ENCODE measurements at regions not wholly inside any gene's neighbourhood (a gene's known extent, or its start where the extent isn't known, plus 50 kb on each side); places are given as distances from the start of the nearest gene placed in this dataset.

DNA sequence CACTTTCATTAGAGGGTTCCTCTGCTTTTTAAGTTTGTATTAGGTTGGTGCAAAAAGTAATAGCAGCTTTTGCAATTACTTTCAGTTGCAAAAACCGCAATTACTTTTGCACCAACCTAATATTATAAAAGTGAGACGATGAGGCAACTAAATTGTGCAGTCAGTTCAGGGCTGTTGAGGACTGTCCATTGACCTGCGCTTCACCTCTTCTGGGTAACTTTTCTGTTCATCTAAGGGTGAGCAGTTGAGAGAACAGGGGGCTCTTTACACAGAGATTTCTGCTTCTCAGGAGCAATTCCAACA, 191.3 kb downstream of the AACS start:
- H3K4me2 ChIP-seq (ENCODE audit: control insufficient read depth, insufficient read depth): no peak overlapping the region
- DNase-seq (ENCODE audit: low read depth, low spot score): no peak
- no peak overlapping the region for H3K4me3 ChIP-seq
- RAD21 ChIA-PET (ENCODE audit: unreplicated experiment): no interaction called here
- H3K36me3 ChIP-seq (ENCODE audit: control insufficient read depth in 2 of 2, insufficient read depth in 2 of 2, low read length in 1 of 2): no peaks in the 10 kb centered on the region
- intact Hi-C loops (cut with micrococcal nuclease; ENCODE audit: unreplicated experiment): no loop called here
- H3K79me2 ChIP-seq (ENCODE audit: control insufficient read depth, insufficient read depth, low read length): no peaks in the 10 kb centered on the region
- FAIRE-seq: no peak
- no peaks in the 10 kb centered on the region for H3K4me1 ChIP-seq (ENCODE audit: control insufficient read depth, insufficient read depth, low read length)
- no peak overlapping the region for H2AFZ ChIP-seq (ENCODE audit: control insufficient read depth, low read depth, low read length)
- TF ChIP-seq ZNF207 (IDR thresholded peaks at IDR 0.05; ENCODE audit: borderline replicate concordance) (no peak), KLF5 (IDR thresholded peaks at IDR 0.05; ENCODE audit: partially characterized antibody) (no peak), RCOR1 (conservative IDR thresholded peaks at IDR 0.05; ENCODE audit: low read depth, low read length) (no peak), ZZZ3 (IDR thresholded peaks at IDR 0.05; ENCODE audit: control insufficient read depth, insufficient read length, low read depth) (no peak), SPI1 (IDR thresholded peaks at IDR 0.05; ENCODE audit: borderline replicate concordance, insufficient read depth, low read depth, low read length) (no peak), RELA (IDR thresholded peaks at IDR 0.05; ENCODE audit: borderline replicate concordance, partially characterized antibody) (no peak), SIX5 (IDR thresholded peaks at IDR 0.05; ENCODE audit: low read depth, low read length, severe bottlenecking) (no peak), ATF7 (IDR thresholded peaks at IDR 0.05; ENCODE audit: low read depth) (no peak), YBX1 (IDR thresholded peaks at IDR 0.05) (no peak), KDM1A (IDR thresholded peaks at IDR 0.05; ENCODE audit: borderline replicate concordance) (no peak), CBX5 (IDR thresholded peaks at IDR 0.05; ENCODE audit: low read depth) (no peak), ETV6 (conservative IDR thresholded peaks at IDR 0.05 in 1 of 2, IDR thresholded peaks at IDR 0.05 in 1 of 2; ENCODE audit: borderline replicate concordance in 1 of 2, low read depth in 1 of 2) (no peak), MXI1 (IDR thresholded peaks at IDR 0.05; ENCODE audit: low read depth, low read length) (no peak), NBN (IDR thresholded peaks at IDR 0.05) (no peak), CREM (IDR thresholded peaks at IDR 0.05; ENCODE audit: low read depth) (no peak)
- TF ChIP-seq, protein P1, sequence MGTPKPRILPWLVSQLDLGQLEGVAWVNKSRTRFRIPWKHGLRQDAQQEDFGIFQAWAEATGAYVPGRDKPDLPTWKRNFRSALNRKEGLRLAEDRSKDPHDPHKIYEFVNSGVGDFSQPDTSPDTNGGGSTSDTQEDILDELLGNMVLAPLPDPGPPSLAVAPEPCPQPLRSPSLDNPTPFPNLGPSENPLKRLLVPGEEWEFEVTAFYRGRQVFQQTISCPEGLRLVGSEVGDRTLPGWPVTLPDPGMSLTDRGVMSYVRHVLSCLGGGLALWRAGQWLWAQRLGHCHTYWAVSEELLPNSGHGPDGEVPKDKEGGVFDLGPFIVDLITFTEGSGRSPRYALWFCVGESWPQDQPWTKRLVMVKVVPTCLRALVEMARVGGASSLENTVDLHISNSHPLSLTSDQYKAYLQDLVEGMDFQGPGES (IDR thresholded peaks at IDR 0.05): no peak
- TF ChIP-seq, protein P2, sequence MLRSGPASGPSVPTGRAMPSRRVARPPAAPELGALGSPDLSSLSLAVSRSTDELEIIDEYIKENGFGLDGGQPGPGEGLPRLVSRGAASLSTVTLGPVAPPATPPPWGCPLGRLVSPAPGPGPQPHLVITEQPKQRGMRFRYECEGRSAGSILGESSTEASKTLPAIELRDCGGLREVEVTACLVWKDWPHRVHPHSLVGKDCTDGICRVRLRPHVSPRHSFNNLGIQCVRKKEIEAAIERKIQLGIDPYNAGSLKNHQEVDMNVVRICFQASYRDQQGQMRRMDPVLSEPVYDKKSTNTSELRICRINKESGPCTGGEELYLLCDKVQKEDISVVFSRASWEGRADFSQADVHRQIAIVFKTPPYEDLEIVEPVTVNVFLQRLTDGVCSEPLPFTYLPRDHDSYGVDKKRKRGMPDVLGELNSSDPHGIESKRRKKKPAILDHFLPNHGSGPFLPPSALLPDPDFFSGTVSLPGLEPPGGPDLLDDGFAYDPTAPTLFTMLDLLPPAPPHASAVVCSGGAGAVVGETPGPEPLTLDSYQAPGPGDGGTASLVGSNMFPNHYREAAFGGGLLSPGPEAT (IDR thresholded peaks at IDR 0.05; ENCODE audit: low read depth): no peak
- TF ChIP-seq, protein P3, sequence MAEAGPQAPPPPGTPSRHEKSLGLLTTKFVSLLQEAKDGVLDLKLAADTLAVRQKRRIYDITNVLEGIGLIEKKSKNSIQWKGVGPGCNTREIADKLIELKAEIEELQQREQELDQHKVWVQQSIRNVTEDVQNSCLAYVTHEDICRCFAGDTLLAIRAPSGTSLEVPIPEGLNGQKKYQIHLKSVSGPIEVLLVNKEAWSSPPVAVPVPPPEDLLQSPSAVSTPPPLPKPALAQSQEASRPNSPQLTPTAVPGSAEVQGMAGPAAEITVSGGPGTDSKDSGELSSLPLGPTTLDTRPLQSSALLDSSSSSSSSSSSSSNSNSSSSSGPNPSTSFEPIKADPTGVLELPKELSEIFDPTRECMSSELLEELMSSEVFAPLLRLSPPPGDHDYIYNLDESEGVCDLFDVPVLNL (IDR thresholded peaks at IDR 0.05; ENCODE audit: low read depth, low read length): no peak
- POLR2A ChIA-PET: no interaction called here
- H3K27me3 ChIP-seq (replicated peaks in 1 of 2; ENCODE audit: control insufficient read depth in 2 of 2, insufficient read depth in 2 of 2, low read length in 1 of 2): peaks cover 0 to 2% of the 10 kb centered on the region in 2 experiments; a peak in 2 of 4 replicates
- in situ Hi-C loops (cut with MboI): no loop called here
- H3K9me3 ChIP-seq (replicated peaks; ENCODE audit: control insufficient read depth, insufficient read depth, low read length): no peaks in the 10 kb centered on the region
- SMC1A ChIA-PET (ENCODE audit: uncharacterized antibody, unreplicated experiment): no interaction called here
- no peaks in the 10 kb centered on the region for H4K20me1 ChIP-seq (ENCODE audit: control insufficient read depth, insufficient read depth)
- H3K9ac ChIP-seq (ENCODE audit: control insufficient read depth, insufficient read depth, low read length): no peak overlapping the region
- 24% methylated on average over 3 of the region's 3 CpGs for WGBS (ENCODE audit: insufficient coverage, insufficient replicate concordance, low lambda C conversion rate, missing lambda C conversion rate)
- H3K27ac ChIP-seq (ENCODE audit: control insufficient read depth, insufficient read depth): no peak overlapping the region
- ATAC-seq: no peak
- CTCF ChIA-PET: no interaction called here
- no TSS peak for BruUV-seq (replicated peaks)
